Kidney epithelial cell (primary cell): ENCODE measurements at regions not wholly inside any gene's neighbourhood (a gene's known extent, or its start where the extent isn't known, plus 50 kb on each side); places are given as distances from the start of the nearest gene placed in this dataset.
A peak's percentile ranks its signal among the peaks of the same experiment; 100 is the strongest.

ENCODE experiments used
- DNase-seq: peaks from one replicate; pipeline ENCODE4 v3.0.0-alpha.2; 2010; ENCODE audit warnings: low read depth
- H3K27me3 ChIP-seq: 2 replicates; pipeline ENCODE4 v1.6.0; 2011; ENCODE audit warnings: low read length; ENCODE audit not compliant: control insufficient read depth, insufficient read depth
- H3K36me3 ChIP-seq: 2 replicates; pipeline ENCODE4 v1.5.1; 2011; ENCODE audit warnings: low read length; ENCODE audit not compliant: control insufficient read depth, insufficient read depth
- H3K4me3 ChIP-seq: 2 replicates; pipeline ENCODE4 v1.5.1; 2011; ENCODE audit warnings: low read depth, mild to moderate bottlenecking, control low read depth, low read length
- CTCF ChIP-seq: IDR thresholded peaks from 2 replicates; pipeline ENCODE4 v1.5.1; 2011; ENCODE audit warnings: mild to moderate bottlenecking, moderate library complexity, low read length, control low read depth, inconsistent platforms; ENCODE audit not compliant: insufficient read depth, poor library complexity, severe bottlenecking

GRCh38 chr1:217364220-217364619 is 266.7 kb downstream of the GPATCH2 start:
- no peak for DNase-seq
- H3K4me3 ChIP-seq = no peak overlapping the region
- H3K27me3 ChIP-seq = no peaks in the 10 kb centered on the region
- H3K36me3 ChIP-seq = no peaks in the 10 kb centered on the region
- no peak for TF ChIP-seq CTCF

GRCh38 chr1:217363319-217363718 is 267.6 kb downstream of the GPATCH2 start:
- H3K27me3 ChIP-seq = no peaks in the 10 kb centered on the region
- H3K36me3 ChIP-seq = no peaks in the 10 kb centered on the region
- no peak for TF ChIP-seq CTCF
- DNase-seq = no peak
- H3K4me3 ChIP-seq = no peak overlapping the region

- DNase-seq = no peak
- Histone ChIP-seq H3K36me3 (no peaks in the 10 kb centered on the region), H3K4me3 (no peak overlapping the region), H3K27me3 (no peaks in the 10 kb centered on the region)
- TF ChIP-seq CTCF = no peak
Observed at GRCh38 chr1:217360510-217360909, 270.4 kb downstream of the GPATCH2 start.

- TF ChIP-seq CTCF = no peak
- no peaks in the 10 kb centered on the region for H3K36me3 ChIP-seq
- no peaks in the 10 kb centered on the region for H3K27me3 ChIP-seq
- H3K4me3 ChIP-seq = no peak overlapping the region
- peak; percentile 9 for DNase-seq
Observed at GRCh38 chr1:217354895-217355294, 276.0 kb downstream of the GPATCH2 start.

DNA sequence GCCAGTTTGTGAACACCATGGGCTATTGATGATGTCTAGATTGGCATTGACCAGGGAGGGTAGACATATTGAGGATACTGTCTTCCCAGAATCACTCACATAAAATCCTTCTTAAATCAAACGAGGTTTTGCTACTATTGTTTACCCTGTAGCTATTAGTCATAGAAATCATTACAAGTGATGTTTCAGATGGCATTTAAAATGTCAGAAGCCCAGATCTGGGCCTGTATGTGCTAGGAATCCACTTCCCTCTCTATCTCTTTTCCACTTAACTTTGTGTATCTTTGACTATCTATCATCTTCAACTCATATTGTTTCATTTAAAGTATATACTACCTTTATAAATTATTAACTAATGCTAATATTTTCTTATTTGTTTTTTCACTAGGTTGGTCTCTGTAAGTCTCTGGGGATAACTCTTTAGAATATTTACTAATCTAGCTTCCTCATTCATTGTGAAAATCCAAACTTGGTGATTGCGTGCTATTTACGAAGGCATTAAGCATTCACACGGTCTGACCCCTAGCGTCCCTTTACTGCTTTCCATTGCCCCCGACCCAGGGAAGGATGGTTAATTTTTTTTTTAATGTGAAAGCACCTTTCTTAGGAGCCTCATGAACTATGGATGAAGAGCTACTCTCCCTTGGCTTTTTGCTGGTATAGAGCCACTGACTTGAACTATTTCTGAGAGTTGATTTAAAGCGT is 281.8 kb downstream of the GPATCH2 start:
- no peaks in the 10 kb centered on the region for H3K36me3 ChIP-seq
- no peaks in the 10 kb centered on the region for H3K27me3 ChIP-seq
- no peak for DNase-seq
- TF ChIP-seq CTCF = no peak
- H3K4me3 ChIP-seq = no peak overlapping the region

DNA sequence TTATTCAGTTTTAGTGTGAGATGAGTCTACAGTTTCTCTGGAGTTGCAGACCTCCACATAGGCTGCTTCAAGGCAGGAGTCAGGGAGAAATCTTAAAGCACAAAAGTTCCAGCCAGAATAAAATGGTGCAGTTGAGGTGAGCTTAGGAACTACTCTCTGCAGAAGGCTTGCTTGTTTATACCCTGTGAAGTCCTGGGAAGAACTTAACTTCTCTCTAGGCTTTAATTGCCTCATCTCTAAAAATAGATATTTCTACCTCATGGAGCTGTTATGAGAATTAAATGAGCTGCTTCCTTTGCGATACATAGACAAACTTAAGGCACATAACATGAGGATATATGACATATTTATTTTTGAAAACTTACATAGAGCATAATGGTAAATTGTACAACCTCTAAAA is 286.2 kb downstream of the GPATCH2 start:
- DNase-seq = no peak
- Histone ChIP-seq H3K4me3 (no peak overlapping the region), H3K27me3 (no peaks in the 10 kb centered on the region), H3K36me3 (no peaks in the 10 kb centered on the region)
- no peak for TF ChIP-seq CTCF
